Activated naive CD8-positive, alpha-beta T cell (primary cell): ENCODE measurements at regions not wholly inside any gene's neighbourhood (a gene's known extent, or its start where the extent isn't known, plus 50 kb on each side); places are given as distances from the start of the nearest gene placed in this dataset.
"Not testable (repeated sequence)": the region's sequence is repeated elsewhere in the genome, so short reads cannot be mapped to it uniquely, and the experiment has no call there.

Experiments
- H3K27ac Mint-ChIP-seq: one replicate; pipeline ENCODE4 v1.8.0; 2021; ENCODE audit warnings: mixed read lengths
- H3K27me3 Mint-ChIP-seq: one replicate; pipeline ENCODE4 v1.8.0; 2021; ENCODE audit warnings: mixed read lengths
- H3K36me3 Mint-ChIP-seq: one replicate; pipeline ENCODE4 v1.8.0; 2021; ENCODE audit warnings: mixed read lengths
- H3K4me1 Mint-ChIP-seq: one replicate; pipeline ENCODE4 v1.8.0; 2021; ENCODE audit warnings: low read depth, mixed read lengths
- H3K4me3 Mint-ChIP-seq: one replicate; pipeline ENCODE4 v1.8.0; 2021; ENCODE audit warnings: mild to moderate bottlenecking, mixed read lengths
- H3K9me3 Mint-ChIP-seq: one replicate; pipeline ENCODE4 v1.8.0; 2021; ENCODE audit warnings: low read depth, mixed read lengths

GRCh38 chr18:41069167-41069566 lies 885.9 kb upstream of the PIK3C3 start:
- Mint-ChIP-seq H3K9me3 (peaks cover 16% of the 10 kb centered on the region), H3K27ac (no peak overlapping the region), H3K36me3 (no peaks in the 10 kb centered on the region), H3K27me3 (no peaks in the 10 kb centered on the region), H3K4me3 (no peak overlapping the region), H3K4me1 (no peaks in the 10 kb centered on the region)

- Mint-ChIP-seq H3K36me3 (no peaks in the 10 kb centered on the region), H3K4me1 (no peaks in the 10 kb centered on the region), H3K27ac (no peak overlapping the region), H3K9me3 (peaks cover 17% of the 10 kb centered on the region), H3K4me3 (no peak overlapping the region), H3K27me3 (no peaks in the 10 kb centered on the region)
These were observed 890.1 kb upstream of the PIK3C3 start for GRCh38 chr18:41064916-41065315.

GRCh38 chr18:41060967-41061366 lies 894.1 kb upstream of the PIK3C3 start:
- Mint-ChIP-seq H3K9me3 (peaks cover 17% of the 10 kb centered on the region), H3K36me3 (no peaks in the 10 kb centered on the region), H3K27me3 (no peaks in the 10 kb centered on the region), H3K4me1 (no peaks in the 10 kb centered on the region), H3K4me3 (no peak overlapping the region), H3K27ac (no peak overlapping the region)

GRCh38 chr18:41059126-41059415 lies 896.0 kb upstream of the PIK3C3 start:
- H3K27me3 Mint-ChIP-seq = no peaks in the 10 kb centered on the region
- H3K27ac Mint-ChIP-seq = no peak overlapping the region
- H3K4me3 Mint-ChIP-seq = no peak overlapping the region
- no peaks in the 10 kb centered on the region for H3K4me1 Mint-ChIP-seq
- H3K36me3 Mint-ChIP-seq = no peaks in the 10 kb centered on the region
- peaks cover 12% of the 10 kb centered on the region for H3K9me3 Mint-ChIP-seq

GRCh38 chr18:41058351-41059125 lies 896.5 kb upstream of the PIK3C3 start:
- Mint-ChIP-seq H3K4me3 (no peak overlapping the region), H3K27me3 (no peaks in the 10 kb centered on the region), H3K9me3 (peaks cover 12% of the 10 kb centered on the region), H3K4me1 (no peaks in the 10 kb centered on the region), H3K36me3 (no peaks in the 10 kb centered on the region), H3K27ac (no peak overlapping the region)

GRCh38 chr18:41052625-41053024 lies 902.4 kb upstream of the PIK3C3 start:
- H3K4me3 Mint-ChIP-seq = no peak overlapping the region
- no peaks in the 10 kb centered on the region for H3K36me3 Mint-ChIP-seq
- no peaks in the 10 kb centered on the region for H3K27me3 Mint-ChIP-seq
- no peak overlapping the region for H3K27ac Mint-ChIP-seq
- no peaks in the 10 kb centered on the region for H3K4me1 Mint-ChIP-seq
- no peaks in the 10 kb centered on the region for H3K9me3 Mint-ChIP-seq

GRCh38 chr18:41046250-41046649 lies 908.8 kb upstream of the PIK3C3 start:
- H3K9me3 Mint-ChIP-seq = peaks cover 14% of the 10 kb centered on the region
- H3K27ac Mint-ChIP-seq, H3K36me3 Mint-ChIP-seq, H3K4me1 Mint-ChIP-seq, H3K4me3 Mint-ChIP-seq, H3K27me3 Mint-ChIP-seq: not testable (repeated sequence)

GRCh38 chr18:41043876-41044275 lies 911.2 kb upstream of the PIK3C3 start:
- Mint-ChIP-seq H3K4me1 (no peaks in the 10 kb centered on the region), H3K27ac (no peak overlapping the region), H3K27me3 (no peaks in the 10 kb centered on the region), H3K9me3 (peaks cover 19% of the 10 kb centered on the region), H3K4me3 (no peak overlapping the region), H3K36me3 (no peaks in the 10 kb centered on the region)

GRCh38 chr18:41042866-41043265 lies 912.2 kb upstream of the PIK3C3 start:
- no peaks in the 10 kb centered on the region for H3K4me1 Mint-ChIP-seq
- no peaks in the 10 kb centered on the region for H3K36me3 Mint-ChIP-seq
- no peak overlapping the region for H3K27ac Mint-ChIP-seq
- no peaks in the 10 kb centered on the region for H3K27me3 Mint-ChIP-seq
- peaks cover 19% of the 10 kb centered on the region for H3K9me3 Mint-ChIP-seq
- H3K4me3 Mint-ChIP-seq = no peak overlapping the region

GRCh38 chr18:41038071-41038470 lies 917.0 kb upstream of the PIK3C3 start:
- Mint-ChIP-seq H3K27ac (no peak overlapping the region), H3K9me3 (peaks cover 13% of the 10 kb centered on the region), H3K4me1 (no peaks in the 10 kb centered on the region), H3K4me3 (no peak overlapping the region), H3K36me3 (no peaks in the 10 kb centered on the region), H3K27me3 (no peaks in the 10 kb centered on the region)

- Mint-ChIP-seq H3K27me3 (no peaks in the 10 kb centered on the region), H3K36me3 (no peaks in the 10 kb centered on the region), H3K9me3 (peaks cover 12% of the 10 kb centered on the region), H3K27ac (no peak overlapping the region), H3K4me3 (no peak overlapping the region), H3K4me1 (no peaks in the 10 kb centered on the region)
These were observed 918.7 kb upstream of the PIK3C3 start for GRCh38 chr18:41036346-41036745.

GRCh38 chr18:41034413-41034812 lies 920.6 kb upstream of the PIK3C3 start:
- no peak overlapping the region for H3K27ac Mint-ChIP-seq
- peaks cover 8% of the 10 kb centered on the region for H3K9me3 Mint-ChIP-seq
- H3K27me3 Mint-ChIP-seq = no peaks in the 10 kb centered on the region
- H3K4me1 Mint-ChIP-seq = no peaks in the 10 kb centered on the region
- no peaks in the 10 kb centered on the region for H3K36me3 Mint-ChIP-seq
- H3K4me3 Mint-ChIP-seq = no peak overlapping the region

- Mint-ChIP-seq H3K9me3 (no peaks in the 10 kb centered on the region), H3K27me3 (no peaks in the 10 kb centered on the region), H3K27ac (no peak overlapping the region), H3K4me1 (no peaks in the 10 kb centered on the region), H3K36me3 (no peaks in the 10 kb centered on the region), H3K4me3 (no peak overlapping the region)
These were observed 929.4 kb upstream of the PIK3C3 start for GRCh38 chr18:41025666-41026065.

GRCh38 chr18:41024792-41025191 lies 930.2 kb upstream of the PIK3C3 start:
- H3K9me3 Mint-ChIP-seq = no peaks in the 10 kb centered on the region
- H3K36me3 Mint-ChIP-seq = no peaks in the 10 kb centered on the region
- H3K4me3 Mint-ChIP-seq = no peak overlapping the region
- H3K27ac Mint-ChIP-seq = no peak overlapping the region
- no peaks in the 10 kb centered on the region for H3K27me3 Mint-ChIP-seq
- H3K4me1 Mint-ChIP-seq = no peaks in the 10 kb centered on the region

- Mint-ChIP-seq H3K27me3 (no peaks in the 10 kb centered on the region), H3K36me3 (no peaks in the 10 kb centered on the region), H3K4me1 (no peaks in the 10 kb centered on the region), H3K9me3 (no peaks in the 10 kb centered on the region), H3K4me3 (no peak overlapping the region), H3K27ac (no peak overlapping the region)
These were observed 932.5 kb upstream of the PIK3C3 start for GRCh38 chr18:41022484-41022883.

GRCh38 chr18:41021089-41021488 lies 933.9 kb upstream of the PIK3C3 start:
- Mint-ChIP-seq H3K36me3 (no peaks in the 10 kb centered on the region), H3K27ac (no peak overlapping the region), H3K4me1 (no peaks in the 10 kb centered on the region), H3K9me3 (no peaks in the 10 kb centered on the region), H3K4me3 (no peak overlapping the region), H3K27me3 (no peaks in the 10 kb centered on the region)
